GM21528 (cell line): ENCODE measurements at regions not wholly inside any gene's neighbourhood (a gene's known extent, or its start where the extent isn't known, plus 50 kb on each side); places are given as distances from the start of the nearest gene placed in this dataset.

Experiments used
- ATAC-seq: cut with Tn5 transposase; IDR thresholded peaks from one replicate; pipeline ENCODE4 v1.9.1; 2021; ENCODE audit warnings: mild to moderate bottlenecking, moderate library complexity; ENCODE audit not compliant: unreplicated experiment, low FRiP score

GRCh38 chr11:27968461-27968860, 139.5 kb downstream of the KIF18A start:
- ATAC-seq, result no peak

GRCh38 chr11:27965559-27965958, 142.4 kb downstream of the KIF18A start:
- ATAC-seq, result no peak

GRCh38 chr11:27963370-27963769, 144.6 kb downstream of the KIF18A start:
- ATAC-seq, result no peak

- ATAC-seq, result no peak
Measured at GRCh38 chr11:27949951-27950738, 157.8 kb downstream of the KIF18A start.

- no peak for ATAC-seq
Measured at GRCh38 chr11:27945348-27945747, 162.6 kb downstream of the KIF18A start.

- no peak for ATAC-seq
Measured at GRCh38 chr11:27938011-27938410, 169.9 kb downstream of the KIF18A start.

- ATAC-seq, result no peak
Measured at GRCh38 chr11:27934830-27935145, 173.2 kb downstream of the KIF18A start.

- no peak for ATAC-seq
Measured at GRCh38 chr11:27933992-27934829, 173.7 kb downstream of the KIF18A start.

- ATAC-seq, result no peak
Measured at GRCh38 chr11:27931770-27932169, 176.2 kb downstream of the KIF18A start.

- no peak for ATAC-seq
Measured at GRCh38 chr11:27930946-27931345, 177.0 kb downstream of the KIF18A start.

GRCh38 chr11:27928809-27929208, 179.1 kb downstream of the KIF18A start:
- ATAC-seq, result no peak

- ATAC-seq, result no peak
Measured at GRCh38 chr11:27926981-27927481, 180.9 kb downstream of the KIF18A start.

GRCh38 chr11:27926486-27926885, 181.5 kb downstream of the KIF18A start:
- ATAC-seq, result no peak

GRCh38 chr11:27921472-27921871, 186.5 kb downstream of the KIF18A start:
- no peak for ATAC-seq

- peak; percentile 91 for ATAC-seq
Measured at GRCh38 chr11:27916541-27917100, 191.3 kb downstream of the KIF18A start.

GRCh38 chr11:27914080-27914479, 193.9 kb downstream of the KIF18A start:
- ATAC-seq, result no peak

GRCh38 chr11:27913650-27914049, 194.3 kb downstream of the KIF18A start:
- ATAC-seq, result no peak

GRCh38 chr11:27912916-27913315, 195.0 kb downstream of the KIF18A start:
- no peak for ATAC-seq

GRCh38 chr11:27910186-27910931, 197.6 kb downstream of the KIF18A start:
- no peak for ATAC-seq

- no peak for ATAC-seq
Measured at GRCh38 chr11:27909386-27909785, 198.6 kb downstream of the KIF18A start.

GRCh38 chr11:27908621-27909020, 199.3 kb downstream of the KIF18A start:
- ATAC-seq, result no peak
